ENCODE measurements at regions not wholly inside any gene's neighbourhood (a gene's known extent, or its start where the extent isn't known, plus 50 kb on each side); places are given as distances from the start of the nearest gene placed in this dataset.
"Not testable (repeated sequence)": the region's sequence is repeated elsewhere in the genome, so short reads cannot be mapped to it uniquely, and the experiment has no call there.

- Histone ChIP-seq H3K27ac (ENCODE audit: low read depth in 1 of 2, low read length in 1 of 2) (no peak overlapping the region), H3K36me3 (ENCODE audit: control insufficient read depth in 2 of 2, insufficient read depth in 2 of 2, low read length in 1 of 2) (no peaks in the 10 kb centered on the region), H3K4me1 (ENCODE audit: control insufficient read depth in 2 of 2, insufficient read depth in 2 of 2, low read length in 2 of 2) (no peaks in the 10 kb centered on the region), H3K4me3 (ENCODE audit: low read length in 2 of 2) (no peak overlapping the region), H3K9me3 (ENCODE audit: control insufficient read depth in 2 of 2, insufficient read depth in 1 of 2, low read length in 1 of 2) (peaks cover 0 to 15% of the 10 kb centered on the region in 2 donors), H3K27me3 (ENCODE audit: control insufficient read depth in 2 of 2, insufficient read depth in 1 of 2, low read length in 1 of 2) (no peaks in the 10 kb centered on the region)
- no peak for DNase-seq (ENCODE audit: low read depth in 6 of 9, low spot score in 9 of 9)
- 85% methylated on average over 11 of the region's 11 CpGs for WGBS
Measured at GRCh38 chr6:169097381-169097959, 156.2 kb downstream of the THBS2 start.

- 93% methylated on average over 5 of the region's 5 CpGs for WGBS
- no peak for DNase-seq (ENCODE audit: low read depth in 6 of 9, low spot score in 9 of 9)
- Histone ChIP-seq H3K27ac (ENCODE audit: low read depth in 1 of 2, low read length in 1 of 2) (no peak overlapping the region), H3K9me3 (ENCODE audit: control insufficient read depth in 2 of 2, insufficient read depth in 1 of 2, low read length in 1 of 2) (peaks cover 0 to 19% of the 10 kb centered on the region in 2 donors), H3K27me3 (ENCODE audit: control insufficient read depth in 2 of 2, insufficient read depth in 1 of 2, low read length in 1 of 2) (no peaks in the 10 kb centered on the region), H3K4me3 (ENCODE audit: low read length in 2 of 2) (no peak overlapping the region), H3K36me3 (ENCODE audit: control insufficient read depth in 2 of 2, insufficient read depth in 2 of 2, low read length in 1 of 2) (no peaks in the 10 kb centered on the region), H3K4me1 (ENCODE audit: control insufficient read depth in 2 of 2, insufficient read depth in 2 of 2, low read length in 2 of 2) (no peaks in the 10 kb centered on the region)
Measured at GRCh38 chr6:169096388-169096787, 157.3 kb downstream of the THBS2 start.

DNA sequence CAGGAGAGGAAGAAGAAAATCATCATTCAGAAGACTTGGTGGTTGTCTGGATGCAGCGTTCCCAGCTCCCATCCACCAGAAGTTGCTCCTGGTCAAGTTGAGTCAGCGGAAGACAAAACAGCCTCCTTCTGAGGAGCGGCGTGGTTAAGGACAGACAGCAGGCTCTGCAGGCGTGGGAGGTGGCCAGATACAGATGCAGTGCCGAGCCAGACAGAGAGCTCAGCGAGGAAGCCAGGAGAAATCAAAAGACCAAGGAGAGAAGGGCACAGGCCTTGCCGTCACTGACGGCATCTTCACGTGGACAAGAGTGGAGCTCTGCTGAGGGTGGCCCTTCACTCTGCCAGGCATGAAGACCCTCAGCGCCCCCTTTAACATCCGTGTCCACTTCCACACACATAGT, 158.5 kb downstream of the THBS2 start:
- Histone ChIP-seq H3K9me3 (ENCODE audit: control insufficient read depth in 2 of 2, insufficient read depth in 1 of 2, low read length in 1 of 2) (peaks cover 1 to 27% of the 10 kb centered on the region in 2 donors), H3K4me3 (ENCODE audit: low read length in 2 of 2) (no peak overlapping the region), H3K36me3 (ENCODE audit: control insufficient read depth in 2 of 2, insufficient read depth in 2 of 2, low read length in 1 of 2) (no peaks in the 10 kb centered on the region), H3K4me1 (ENCODE audit: control insufficient read depth in 2 of 2, insufficient read depth in 2 of 2, low read length in 2 of 2) (no peaks in the 10 kb centered on the region), H3K27me3 (ENCODE audit: control insufficient read depth in 2 of 2, insufficient read depth in 1 of 2, low read length in 1 of 2) (no peaks in the 10 kb centered on the region), H3K27ac (ENCODE audit: low read depth in 1 of 2, low read length in 1 of 2) (no peak overlapping the region)
- WGBS, result 88% methylated on average over 12 of the region's 12 CpGs
- no peak for DNase-seq (ENCODE audit: low read depth in 6 of 9, low spot score in 9 of 9)

DNA sequence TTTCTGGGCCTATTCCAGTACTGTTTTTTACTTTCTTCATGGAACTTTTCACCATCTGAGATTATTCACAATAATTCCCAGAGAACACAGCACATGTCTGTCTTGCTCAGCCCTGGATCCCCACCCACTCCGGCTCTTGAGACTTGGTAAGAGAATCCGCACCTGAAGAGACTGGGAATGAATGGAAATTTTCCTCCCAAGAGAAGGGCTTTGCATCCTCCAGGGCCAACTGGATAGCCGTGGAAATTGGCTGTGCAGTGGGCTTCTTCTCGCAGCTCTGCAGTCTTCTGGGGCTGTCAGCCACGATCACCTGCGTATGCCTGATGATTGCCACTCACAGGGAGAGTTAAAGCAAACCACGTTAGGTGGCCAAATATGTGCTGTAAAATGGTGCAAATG, 159.1 kb downstream of the THBS2 start:
- no peak overlapping the region for H3K27ac ChIP-seq (ENCODE audit: low read depth in 1 of 2, low read length in 1 of 2)
- no peak overlapping the region for H3K4me3 ChIP-seq (ENCODE audit: low read length in 2 of 2)
- H3K9me3 ChIP-seq (ENCODE audit: control insufficient read depth in 2 of 2, insufficient read depth in 1 of 2, low read length in 1 of 2), result peaks cover 1 to 27% of the 10 kb centered on the region in 2 donors
- DNase-seq (ENCODE audit: low read depth in 6 of 9, low spot score in 9 of 9), result no peak
- no peaks in the 10 kb centered on the region for H3K36me3 ChIP-seq (ENCODE audit: control insufficient read depth in 2 of 2, insufficient read depth in 2 of 2, low read length in 1 of 2)
- WGBS, result 93% methylated on average over 7 of the region's 7 CpGs
- H3K27me3 ChIP-seq (ENCODE audit: control insufficient read depth in 2 of 2, insufficient read depth in 1 of 2, low read length in 1 of 2), result no peaks in the 10 kb centered on the region
- no peaks in the 10 kb centered on the region for H3K4me1 ChIP-seq (ENCODE audit: control insufficient read depth in 2 of 2, insufficient read depth in 2 of 2, low read length in 2 of 2)

DNA sequence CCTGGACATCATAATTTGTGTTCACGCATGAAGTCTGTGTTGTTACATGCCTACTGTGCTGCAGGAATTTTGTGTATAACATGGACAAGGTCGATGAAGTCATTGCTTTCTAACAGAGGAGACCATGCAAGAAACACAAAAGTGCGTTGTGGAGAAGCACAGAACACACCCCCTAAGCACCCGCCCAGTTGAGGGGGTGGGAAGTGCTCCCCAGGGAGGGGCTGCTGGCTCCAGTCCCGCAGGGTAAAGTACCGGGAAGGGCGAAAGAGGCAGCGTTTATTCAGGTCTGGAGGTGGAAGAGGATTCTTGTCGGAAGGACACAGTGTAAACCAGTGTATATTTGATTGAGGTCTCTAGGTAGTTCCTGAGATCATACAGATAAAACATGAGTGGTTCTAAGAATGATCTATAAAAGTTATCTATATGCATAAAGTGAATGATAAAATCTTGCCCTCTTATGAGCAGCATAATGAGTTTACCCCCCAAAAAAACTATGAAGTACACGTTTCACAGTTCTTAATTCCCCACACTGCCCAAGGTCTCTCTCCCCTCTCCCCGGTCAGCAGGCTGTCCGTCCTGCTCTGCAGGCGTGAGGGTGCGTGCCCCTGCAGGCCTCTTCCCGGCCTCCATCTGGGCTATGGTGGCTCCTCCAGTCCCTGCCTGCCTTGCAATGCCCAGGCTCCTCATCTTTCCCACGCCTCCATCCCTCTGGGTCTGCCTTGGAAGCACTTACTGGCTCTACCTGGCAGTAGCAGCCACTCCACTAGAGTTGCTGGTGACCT, 159.7 kb downstream of the THBS2 start:
- Histone ChIP-seq H3K9me3 (ENCODE audit: control insufficient read depth in 2 of 2, insufficient read depth in 1 of 2, low read length in 1 of 2) (peaks cover 1 to 27% of the 10 kb centered on the region in 2 donors), H3K27me3 (ENCODE audit: control insufficient read depth in 2 of 2, insufficient read depth in 1 of 2, low read length in 1 of 2) (no peaks in the 10 kb centered on the region), H3K4me1 (ENCODE audit: control insufficient read depth in 2 of 2, insufficient read depth in 2 of 2, low read length in 2 of 2) (no peaks in the 10 kb centered on the region), H3K4me3 (ENCODE audit: low read length in 2 of 2) (no peak overlapping the region), H3K36me3 (ENCODE audit: control insufficient read depth in 2 of 2, insufficient read depth in 2 of 2, low read length in 1 of 2) (no peaks in the 10 kb centered on the region), H3K27ac (ENCODE audit: low read depth in 1 of 2, low read length in 1 of 2) (no peak overlapping the region)
- 91% methylated on average over 16 of the region's 16 CpGs for WGBS
- DNase-seq (ENCODE audit: low read depth in 6 of 9, low spot score in 9 of 9), result no peak

DNA sequence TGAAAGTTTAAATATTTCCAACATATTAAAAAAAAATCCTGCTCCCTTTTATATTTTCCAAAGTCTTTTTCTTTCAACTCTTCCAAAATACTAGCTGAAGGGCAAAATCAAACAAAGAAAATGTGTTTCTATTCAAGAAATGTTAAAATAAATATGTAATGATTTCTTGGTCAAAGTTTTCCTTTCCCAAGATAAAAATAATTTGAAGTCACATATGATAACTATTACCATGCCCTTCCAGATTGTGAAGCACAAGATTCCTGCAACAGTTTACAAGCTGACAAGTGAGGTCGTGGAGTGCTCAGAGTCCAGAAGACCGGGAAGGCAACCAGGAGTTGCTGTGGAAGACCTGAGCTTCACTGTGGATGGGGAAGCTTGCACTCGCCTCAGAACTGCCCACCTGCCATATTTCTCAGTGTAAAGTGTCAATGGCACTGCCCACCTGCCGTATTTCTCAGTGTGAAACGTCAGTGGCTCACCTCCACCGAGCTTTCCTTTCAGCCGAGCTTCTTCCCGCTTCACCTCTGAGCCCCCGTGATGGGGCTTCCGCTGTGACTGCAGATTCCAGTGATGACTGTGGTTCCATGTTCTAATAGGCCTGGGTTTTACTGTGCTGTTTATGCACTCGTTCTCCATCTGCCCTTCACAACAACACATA, 160.5 kb downstream of the THBS2 start:
- H3K4me3 ChIP-seq (ENCODE audit: low read length in 2 of 2), result no peak overlapping the region
- 86% methylated on average over 11 of the region's 11 CpGs for WGBS
- H3K36me3 ChIP-seq (ENCODE audit: control insufficient read depth in 2 of 2, insufficient read depth in 2 of 2, low read length in 1 of 2), result no peaks in the 10 kb centered on the region
- H3K4me1 ChIP-seq (ENCODE audit: control insufficient read depth in 2 of 2, insufficient read depth in 2 of 2, low read length in 2 of 2), result no peaks in the 10 kb centered on the region
- H3K27me3 ChIP-seq (ENCODE audit: control insufficient read depth in 2 of 2, insufficient read depth in 1 of 2, low read length in 1 of 2), result no peaks in the 10 kb centered on the region
- DNase-seq (ENCODE audit: low read depth in 6 of 9, low spot score in 9 of 9), result no peak
- H3K27ac ChIP-seq (ENCODE audit: low read depth in 1 of 2, low read length in 1 of 2), result no peak overlapping the region
- H3K9me3 ChIP-seq (ENCODE audit: control insufficient read depth in 2 of 2, insufficient read depth in 1 of 2, low read length in 1 of 2), result peaks cover 1 to 27% of the 10 kb centered on the region in 2 donors

DNA sequence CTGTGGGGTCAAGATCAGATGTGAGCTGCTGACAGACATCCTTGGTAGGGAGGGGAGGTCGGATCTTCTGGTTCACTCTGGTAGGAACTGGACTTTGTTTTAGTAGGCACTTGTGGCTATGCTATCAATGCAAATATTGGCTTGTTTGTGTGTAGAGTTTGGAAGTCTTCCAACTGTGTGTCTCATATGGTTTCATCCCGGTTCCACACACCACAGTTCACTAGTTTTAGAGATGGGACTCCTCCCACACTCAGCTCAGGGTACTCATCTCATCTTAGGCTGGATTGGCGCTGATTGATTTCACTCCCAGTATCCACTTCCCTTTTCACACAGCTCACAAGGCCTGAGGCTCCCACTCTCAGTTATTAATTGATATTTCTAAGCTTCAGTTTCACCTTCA, 161.3 kb downstream of the THBS2 start:
- H3K27me3 ChIP-seq (ENCODE audit: control insufficient read depth in 2 of 2, insufficient read depth in 1 of 2, low read length in 1 of 2), result no peaks in the 10 kb centered on the region
- WGBS, result 88% methylated on average over 3 of the region's 3 CpGs
- no peak overlapping the region for H3K27ac ChIP-seq (ENCODE audit: low read depth in 1 of 2, low read length in 1 of 2)
- no peak for DNase-seq (ENCODE audit: low read depth in 6 of 9, low spot score in 9 of 9)
- no peaks in the 10 kb centered on the region for H3K36me3 ChIP-seq (ENCODE audit: control insufficient read depth in 2 of 2, insufficient read depth in 2 of 2, low read length in 1 of 2)
- H3K9me3 ChIP-seq (ENCODE audit: control insufficient read depth in 2 of 2, insufficient read depth in 1 of 2, low read length in 1 of 2), result peaks cover 1 to 27% of the 10 kb centered on the region in 2 donors
- no peaks in the 10 kb centered on the region for H3K4me1 ChIP-seq (ENCODE audit: control insufficient read depth in 2 of 2, insufficient read depth in 2 of 2, low read length in 2 of 2)
- no peak overlapping the region for H3K4me3 ChIP-seq (ENCODE audit: low read length in 2 of 2)

- not testable (repeated sequence) for DNase-seq (ENCODE audit: low read depth in 6 of 9, low spot score in 9 of 9); H3K4me3 ChIP-seq (ENCODE audit: low read length in 2 of 2); H3K36me3 ChIP-seq (ENCODE audit: control insufficient read depth in 2 of 2, insufficient read depth in 2 of 2, low read length in 1 of 2); H3K27ac ChIP-seq (ENCODE audit: low read depth in 1 of 2, low read length in 1 of 2); H3K4me1 ChIP-seq (ENCODE audit: control insufficient read depth in 2 of 2, insufficient read depth in 2 of 2, low read length in 2 of 2); H3K27me3 ChIP-seq (ENCODE audit: control insufficient read depth in 2 of 2, insufficient read depth in 1 of 2, low read length in 1 of 2)
- peaks cover 1 to 20% of the 10 kb centered on the region in 2 donors for H3K9me3 ChIP-seq (ENCODE audit: control insufficient read depth in 2 of 2, insufficient read depth in 1 of 2, low read length in 1 of 2)
- 69% methylated on average over 2 of the region's 2 CpGs for WGBS
Measured at GRCh38 chr6:169090514-169091127, 163.0 kb downstream of the THBS2 start.

GRCh38 chr6:169088762-169089161, 164.9 kb downstream of the THBS2 start:
- H3K27me3 ChIP-seq (ENCODE audit: control insufficient read depth in 2 of 2, insufficient read depth in 1 of 2, low read length in 1 of 2), result no peaks in the 10 kb centered on the region
- no peak overlapping the region for H3K27ac ChIP-seq (ENCODE audit: low read depth in 1 of 2, low read length in 1 of 2)
- peaks cover 1 to 22% of the 10 kb centered on the region in 2 donors for H3K9me3 ChIP-seq (ENCODE audit: control insufficient read depth in 2 of 2, insufficient read depth in 1 of 2, low read length in 1 of 2)
- no peak for DNase-seq (ENCODE audit: low read depth in 6 of 9, low spot score in 9 of 9)
- H3K4me3 ChIP-seq (ENCODE audit: low read length in 2 of 2), result no peak overlapping the region
- H3K4me1 ChIP-seq (ENCODE audit: control insufficient read depth in 2 of 2, insufficient read depth in 2 of 2, low read length in 2 of 2), result no peaks in the 10 kb centered on the region
- no peaks in the 10 kb centered on the region for H3K36me3 ChIP-seq (ENCODE audit: control insufficient read depth in 2 of 2, insufficient read depth in 2 of 2, low read length in 1 of 2)
- 82% methylated on average over 2 of the region's 2 CpGs for WGBS

Data from thymus (tissue), 11 donors.